IMR-90 (cell line): ENCODE measurements at regions not wholly inside any gene's neighbourhood (a gene's known extent, or its start where the extent isn't known, plus 50 kb on each side); places are given as distances from the start of the nearest gene placed in this dataset.

ENCODE experiments used
- ATAC-seq: fragments of 200-7000 bp; cut with Tn5 transposase; 2 replicates; pipeline ENCODE4 v1.9.1; 2020; ENCODE audit warnings: low read depth, mild to moderate bottlenecking, moderate library complexity
- BruUV-seq: library from RNA; stranded (reverse); fragments of 400-500 nt; replicated peaks from 2 replicates; lab custom pipeline; 2021; lab: Mats Ljungman, UMichigan
- CTCF ChIA-PET: fragments of 300-600 bp; formaldehyde crosslinking; extraction: SDS; loops from one replicate; lab custom pipeline; 2021; ENCODE audit warnings: antibody characterized with exemption; lab: Yijun Ruan, JAX
- POLR2A ChIA-PET: fragments of 300-600 bp; sonication (Branson Sonifier 250); formaldehyde crosslinking; loops from one replicate; lab custom pipeline; 2022; ENCODE audit warnings: antibody characterized with exemption; ENCODE audit not compliant: unreplicated experiment; lab: Charles Lee
- DNase-seq: peaks from one replicate; pipeline ENCODE4 v3.0.0; 2013
- H2AFZ ChIP-seq: replicated peaks from 2 replicates; pipeline ENCODE3; 2013; ENCODE audit warnings: low read length, mild to moderate bottlenecking; ENCODE audit not compliant: poor library complexity
- H2AK5ac ChIP-seq: 2 replicates; pipeline ENCODE4 v1.6.1; 2013; ENCODE audit warnings: low read depth, low read length, inconsistent platforms
- H2AK9ac ChIP-seq: replicated peaks from 2 replicates; pipeline ENCODE3; 2013; ENCODE audit warnings: mild to moderate bottlenecking, low read depth, low read length, moderate library complexity; ENCODE audit not compliant: poor library complexity
- H2BK120ac ChIP-seq: 2 replicates; pipeline ENCODE4 v1.6.1; 2013; ENCODE audit warnings: low read depth, low read length, inconsistent platforms
- H2BK15ac ChIP-seq: 3 replicates; pipeline ENCODE4 v1.6.1; 2013; ENCODE audit warnings: low read depth, low read length, inconsistent platforms
- H2BK20ac ChIP-seq: 2 replicates; pipeline ENCODE4 v1.6.1; 2013; ENCODE audit warnings: low read depth, mild to moderate bottlenecking, inconsistent platforms, low read length, moderate library complexity
- H2BK5ac ChIP-seq: 2 replicates; pipeline ENCODE4 v1.6.1; 2013; ENCODE audit warnings: mild to moderate bottlenecking, low read depth, low read length, inconsistent platforms; ENCODE audit not compliant: poor library complexity, severe bottlenecking
- H3K14ac ChIP-seq: replicated peaks from 2 replicates; pipeline ENCODE4 v1.6.1; 2013; ENCODE audit warnings: low read depth, low read length, inconsistent platforms
- H3K18ac ChIP-seq: 2 replicates; pipeline ENCODE4 v1.6.1; 2013; ENCODE audit warnings: low read depth, low read length, control low read depth
- H3K23ac ChIP-seq: 2 replicates; pipeline ENCODE4 v1.6.1; 2013; ENCODE audit warnings: low read depth, low read length, inconsistent platforms
- H3K27ac ChIP-seq: 2 replicates; pipeline ENCODE4 v1.5.1; 2013; ENCODE audit warnings: mild to moderate bottlenecking, control low read depth, low read length; ENCODE audit not compliant: insufficient read depth
- H3K27me3 ChIP-seq: 2 replicates; pipeline ENCODE4 v1.6.1; 2013; ENCODE audit warnings: low read length; ENCODE audit not compliant: control insufficient read depth, insufficient read depth
- H3K36me3 ChIP-seq: 2 replicates; pipeline ENCODE4 v1.6.1; 2013; ENCODE audit warnings: low read length, mixed read lengths; ENCODE audit not compliant: control insufficient read depth, insufficient read depth
- H3K4ac ChIP-seq: 2 replicates; pipeline ENCODE4 v1.6.1; 2013; ENCODE audit warnings: low read depth, low read length, inconsistent platforms
- H3K4me1 ChIP-seq: 2 replicates; pipeline ENCODE4 v1.6.1; 2013; ENCODE audit warnings: low read length, mixed read lengths; ENCODE audit not compliant: control insufficient read depth, insufficient read depth
- H3K4me2 ChIP-seq: 2 replicates; pipeline ENCODE4 v1.6.1; 2013; ENCODE audit warnings: low read depth, mild to moderate bottlenecking, control low read depth, low read length, moderate library complexity
- H3K4me3 ChIP-seq: 2 replicates; pipeline ENCODE4 v1.5.1; 2013; ENCODE audit warnings: low read depth, mild to moderate bottlenecking, control low read depth, low read length, moderate library complexity; ENCODE audit not compliant: insufficient read depth
- H3K56ac ChIP-seq: 2 replicates; pipeline ENCODE4 v1.6.1; 2013; ENCODE audit warnings: low read length, inconsistent platforms; ENCODE audit not compliant: insufficient read depth; ENCODE audit errors: extremely low read depth
- H3K79me1 ChIP-seq, 2 experiments: 2 replicates each; pipeline ENCODE4 v1.6.1; 2013; ENCODE audit warnings: low read length in 2 of 2, inconsistent platforms in 1 of 2, low read depth in 1 of 2
- H3K9ac ChIP-seq: 2 replicates; pipeline ENCODE4 v1.6.1; 2013; ENCODE audit warnings: low read depth, low read length, control low read depth
- H3K9me1 ChIP-seq: 2 replicates; pipeline ENCODE4 v1.6.1; 2013; ENCODE audit warnings: low read length, inconsistent platforms; ENCODE audit not compliant: insufficient read depth
- H3K9me3 ChIP-seq: 2 replicates; pipeline ENCODE4 v1.6.1; 2013; ENCODE audit warnings: low read length; ENCODE audit not compliant: control insufficient read depth, insufficient read depth
- H4K20me1 ChIP-seq: 2 replicates; pipeline ENCODE4 v1.6.1; 2013; ENCODE audit warnings: low read length, inconsistent platforms; ENCODE audit not compliant: insufficient read depth
- H4K5ac ChIP-seq: 2 replicates; pipeline ENCODE4 v1.6.1; 2013; ENCODE audit warnings: mild to moderate bottlenecking, low read depth, low read length, control low read depth
- H4K8ac ChIP-seq, 2 experiments: 2 replicates each; pipeline ENCODE4 v1.6.1; 2013; ENCODE audit warnings: low read depth in 2 of 2, low read length in 2 of 2, control low read depth in 1 of 2, inconsistent platforms in 1 of 2
- H4K91ac ChIP-seq: 2 replicates; pipeline ENCODE4 v1.6.1; 2013; ENCODE audit warnings: low read depth, low read length, inconsistent platforms; ENCODE audit not compliant: insufficient read depth
- BHLHE40 ChIP-seq: fragments of 150-350 bp; IDR thresholded peaks from 2 replicates; pipeline ENCODE4 v1.6.1; 2016; ENCODE audit warnings: mild to moderate bottlenecking, low read depth, low read length
- CHD1 ChIP-seq: IDR thresholded peaks from 2 replicates; pipeline ENCODE4 v1.6.1; 2012; ENCODE audit warnings: low read depth, low read length, improper control_type of control experiment
- MAFK ChIP-seq: IDR thresholded peaks from 2 replicates; pipeline ENCODE4 v1.6.1; 2012; ENCODE audit warnings: low read depth, low read length, improper control_type of control experiment
- NFE2L2 ChIP-seq: fragments of 150-350 bp; IDR thresholded peaks from 2 replicates; pipeline ENCODE4 v1.6.1; 2016; ENCODE audit warnings: low read depth, mild to moderate bottlenecking, low read length
- POLR2A ChIP-seq: IDR thresholded peaks from 2 replicates; pipeline ENCODE4 v1.6.1; 2012; ENCODE audit warnings: mild to moderate bottlenecking, low read depth, low read length
- SMC3 ChIP-seq: fragments of 150-350 bp; IDR thresholded peaks from 2 replicates; pipeline ENCODE4 v1.6.1; 2016; ENCODE audit warnings: low read depth, mild to moderate bottlenecking, antibody characterized with exemption, low read length, moderate library complexity
- WGBS, 2 experiments: methylation state at CpG; one replicate each; pipeline versions ENCODE4 v1.1.5 to v1.1.7; 2013; ENCODE audit warnings: missing lambda C conversion rate in 2 of 2; ENCODE audit not compliant: insufficient read length in 1 of 2; ENCODE audit errors: extremely low coverage in 2 of 2; 5-methylcytosine and 5-hydroxymethylcytosine counted together
- dilution Hi-C: fragments of 300-500 bp; cut with HindIII; formaldehyde crosslinking; loops from one replicate; pipeline ENCODE4 v1.14.3; 2018; ENCODE audit warnings: low sequenced_read_pairs; ENCODE audit not compliant: unreplicated experiment
- in situ Hi-C: fragments of 300-500 bp; cut with MboI; formaldehyde crosslinking; loops from 3 replicates; pipeline ENCODE4 v1.14.3; 2019; ENCODE audit warnings: low sequenced_read_pairs, inconsistent platforms, mixed read lengths
- intact Hi-C: fragments of 100-400 bp; cut with micrococcal nuclease; formaldehyde crosslinking; loops from 2 replicates; pipeline ENCODE4 v1.10.0; 2022

GRCh38 chr2:83331810-83332209 lies 1127.3 kb downstream of the SUCLG1 start:
- intact Hi-C loops, result no loop called here

More at GRCh38 chr2:83331810-83332209, 1127.3 kb downstream of the SUCLG1 start:
- Histone ChIP-seq H2AK5ac (no peak overlapping the region), H2BK120ac (no peak overlapping the region), H2BK5ac (no peak overlapping the region), H3K18ac (no peak overlapping the region), H3K9me3 (no peaks in the 10 kb centered on the region), H4K20me1 (no peaks in the 10 kb centered on the region), H3K4me2 (no peak overlapping the region), H3K4ac (no peak overlapping the region), H3K9ac (no peak overlapping the region), H4K5ac (no peak overlapping the region), H4K91ac (no peak overlapping the region), H2AFZ (no peak overlapping the region), H4K8ac (no peak overlapping the region), H3K14ac (no peak overlapping the region), H3K56ac (no peak overlapping the region), H3K27me3 (no peaks in the 10 kb centered on the region), H3K4me3 (no peak overlapping the region), H3K4me1 (no peaks in the 10 kb centered on the region), H3K36me3 (no peaks in the 10 kb centered on the region), H3K79me1 (no peaks in the 10 kb centered on the region), H2BK15ac (no peak overlapping the region), H2AK9ac (no peak overlapping the region), H3K27ac (no peak overlapping the region), H3K23ac (no peak overlapping the region), H3K9me1 (no peaks in the 10 kb centered on the region), H2BK20ac (no peak overlapping the region)
- dilution Hi-C loops, result no loop called here
- BruUV-seq, result no TSS peak
- CTCF ChIA-PET, result no interaction called here
- in situ Hi-C loops, result no loop called here
- DNase-seq (no peak), ATAC-seq (no peak)
- POLR2A ChIA-PET, result no interaction called here
- no CpG with 5 or more reads among the region's 3 CpGs for WGBS, 2 experiments
- TF ChIP-seq MAFK (no peak), SMC3 (no peak), POLR2A (no peak), CHD1 (no peak), NFE2L2 (no peak), BHLHE40 (no peak)
